Amygdala (tissue), 56 donors: ENCODE measurements at regions not wholly inside any gene's neighbourhood (a gene's known extent, or its start where the extent isn't known, plus 50 kb on each side); places are given as distances from the start of the nearest gene placed in this dataset.

Experiments
- DNase-seq, 56 donors: peaks; one replicate each; lab custom pipeline; 2025; lab: John Stamatoyannopoulos, UW

DNA sequence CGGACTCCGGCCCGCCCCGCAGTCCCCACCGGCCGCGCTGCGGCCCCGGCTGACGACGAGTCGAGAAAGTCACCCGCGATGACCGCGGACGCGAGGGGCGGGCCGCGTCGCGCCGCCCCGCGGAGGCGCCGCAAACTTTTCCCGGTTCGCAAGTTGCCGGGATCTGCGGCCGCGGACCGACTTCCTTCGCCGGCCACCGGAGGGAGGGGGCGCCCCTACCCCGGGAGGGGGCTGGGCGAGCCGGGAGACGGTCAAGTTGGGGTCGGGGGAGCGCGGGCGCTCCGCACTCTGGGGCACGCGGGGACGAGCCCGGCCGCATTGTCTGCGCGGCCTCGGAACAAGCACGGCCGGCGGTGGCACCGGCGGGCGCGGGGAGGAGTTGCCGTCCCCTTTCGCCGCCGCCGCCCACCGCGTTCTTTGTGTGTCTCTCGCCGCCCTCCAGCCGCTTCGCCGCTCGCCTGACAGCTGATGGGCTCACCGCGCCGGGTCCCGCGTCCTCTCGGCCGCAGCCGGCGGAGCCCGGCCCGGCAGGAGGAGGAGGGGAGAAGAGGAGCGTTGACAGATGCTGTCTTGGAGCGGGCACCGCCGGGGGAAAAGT is 131.6 kb downstream of the OGFRL1 start:
- DNase-seq = peak in 36 of 56 donors; percentile 8 to 71 (median 43)

- peak; percentile 53 to 98 (median 94) for DNase-seq
These were observed 132.2 kb downstream of the OGFRL1 start for GRCh38 chr6:71420693-71421328.

GRCh38 chr6:71421611-71422010 is 133.0 kb downstream of the OGFRL1 start:
- DNase-seq = no peak

DNA sequence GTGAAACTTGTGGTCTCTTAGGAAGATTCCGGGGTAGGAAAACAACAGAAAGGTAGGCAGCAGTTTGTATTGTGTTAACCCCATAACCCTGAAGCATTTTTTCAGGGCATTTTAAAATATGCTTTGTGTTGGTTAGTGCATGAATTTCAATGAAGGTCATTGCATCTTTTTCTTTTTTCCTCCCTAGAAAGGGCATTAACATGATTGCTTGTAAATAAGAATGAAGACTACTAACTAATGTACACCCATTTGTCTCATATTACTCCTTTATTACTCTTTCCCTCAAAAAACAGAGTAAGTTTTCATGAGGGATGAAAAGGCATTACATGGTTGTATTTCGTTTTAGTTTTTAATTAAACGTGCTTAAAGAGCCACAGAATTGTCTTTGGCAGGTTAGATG is 141.4 kb downstream of the OGFRL1 start:
- DNase-seq = no peak

- no peak for DNase-seq
These were observed 144.8 kb downstream of the OGFRL1 start for GRCh38 chr6:71433441-71433840.

DNA sequence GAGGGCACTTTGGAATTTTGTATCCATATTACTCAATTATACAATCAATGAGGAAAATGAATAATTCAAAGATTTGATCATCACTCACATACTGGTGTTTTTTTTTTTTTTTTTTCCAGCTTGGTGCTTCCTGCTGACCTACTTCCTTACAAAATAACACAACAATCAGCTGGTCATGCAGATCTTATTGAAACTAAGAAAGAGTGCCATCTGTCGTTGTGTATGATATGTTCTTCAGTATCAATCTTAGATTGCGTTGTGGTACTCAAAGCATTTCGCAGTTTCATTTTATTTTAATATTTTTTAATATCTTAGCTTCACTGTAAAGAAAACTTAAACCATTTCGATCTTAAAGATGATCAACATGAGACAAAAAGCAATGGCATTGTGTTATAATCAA is 155.6 kb downstream of the OGFRL1 start:
- no peak for DNase-seq

- peak in 2 of 56 donors; percentile 8 to 11 for DNase-seq
These were observed 157.4 kb downstream of the OGFRL1 start for GRCh38 chr6:71446057-71446456.

- no peak for DNase-seq
These were observed 157.9 kb downstream of the OGFRL1 start for GRCh38 chr6:71446470-71446869.

DNA sequence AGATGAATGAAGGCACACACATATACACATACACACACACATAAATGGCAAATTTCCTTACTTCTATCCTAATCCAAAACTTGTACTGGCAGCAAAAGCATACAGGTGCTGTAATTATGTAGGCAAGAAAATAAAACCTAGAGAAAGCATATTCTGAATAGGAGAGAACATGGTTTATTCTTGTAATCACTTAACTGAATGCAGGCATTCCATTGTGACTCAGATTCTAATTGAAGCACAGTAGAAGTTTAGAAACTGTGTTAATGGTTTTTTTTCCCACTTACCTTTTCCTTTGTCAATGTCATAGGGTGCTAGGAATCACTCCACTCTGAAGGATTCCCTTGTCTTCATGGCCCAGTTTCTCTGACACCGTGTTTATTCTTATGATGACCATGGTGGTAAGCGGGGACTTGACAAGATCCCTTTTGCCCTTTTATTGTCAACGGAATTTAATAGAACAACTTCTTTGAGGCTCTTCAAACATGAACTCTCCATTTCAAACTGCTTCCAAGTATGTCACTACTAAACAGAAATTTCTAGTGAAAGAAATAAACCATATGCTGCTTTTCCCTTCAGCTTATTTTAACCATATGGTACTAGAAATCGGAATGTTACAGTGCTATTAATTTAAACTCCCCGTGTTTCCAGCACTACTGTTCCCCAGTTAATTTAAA is 164.2 kb downstream of the OGFRL1 start:
- DNase-seq = no peak

- no peak for DNase-seq
These were observed 164.7 kb downstream of the OGFRL1 start for GRCh38 chr6:71453371-71453706.

GRCh38 chr6:71454056-71454455 is 165.4 kb downstream of the OGFRL1 start:
- DNase-seq = no peak

- DNase-seq = no peak
These were observed 169.3 kb downstream of the OGFRL1 start for GRCh38 chr6:71457929-71458328.

- no peak for DNase-seq
These were observed 170.6 kb downstream of the OGFRL1 start for GRCh38 chr6:71459162-71459561.

DNA sequence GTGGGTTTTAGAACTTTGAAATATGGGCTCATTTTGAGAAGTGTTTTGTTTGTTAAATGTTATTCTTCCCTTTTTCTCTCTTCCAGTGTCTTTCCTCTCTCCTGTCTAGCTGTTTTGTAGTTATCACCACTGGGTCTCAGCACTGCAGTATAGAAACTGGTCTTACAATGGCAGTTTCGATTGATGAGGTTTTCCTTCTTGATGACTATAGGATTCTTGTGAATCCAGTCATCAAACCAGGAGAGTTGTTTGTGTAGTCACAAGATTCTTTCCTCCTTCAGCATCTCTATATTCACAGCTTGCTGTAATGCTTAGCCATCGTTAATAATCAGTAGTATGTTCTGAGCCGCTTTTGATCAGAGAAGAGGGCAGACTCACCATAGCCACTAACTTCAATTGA is 172.3 kb downstream of the OGFRL1 start:
- no peak for DNase-seq

DNA sequence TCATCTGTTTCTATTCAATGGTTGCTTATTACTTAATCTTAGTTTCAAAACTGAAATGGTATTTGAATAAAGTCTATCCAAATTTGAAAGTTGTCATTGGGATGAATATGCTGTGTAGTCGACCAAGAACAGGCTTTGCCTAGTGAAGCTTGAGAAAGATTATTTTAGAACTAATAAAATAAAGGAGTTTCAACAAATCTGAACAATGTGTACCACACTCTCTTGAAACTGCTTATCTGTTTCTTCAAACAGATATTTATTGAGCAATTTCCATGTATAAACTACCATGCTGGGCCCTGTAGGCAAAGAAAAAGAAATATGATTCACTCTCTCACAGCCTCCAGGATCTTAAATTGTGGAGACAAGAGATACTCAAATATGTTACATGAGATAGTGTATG is 174.4 kb downstream of the OGFRL1 start:
- no peak for DNase-seq

DNA sequence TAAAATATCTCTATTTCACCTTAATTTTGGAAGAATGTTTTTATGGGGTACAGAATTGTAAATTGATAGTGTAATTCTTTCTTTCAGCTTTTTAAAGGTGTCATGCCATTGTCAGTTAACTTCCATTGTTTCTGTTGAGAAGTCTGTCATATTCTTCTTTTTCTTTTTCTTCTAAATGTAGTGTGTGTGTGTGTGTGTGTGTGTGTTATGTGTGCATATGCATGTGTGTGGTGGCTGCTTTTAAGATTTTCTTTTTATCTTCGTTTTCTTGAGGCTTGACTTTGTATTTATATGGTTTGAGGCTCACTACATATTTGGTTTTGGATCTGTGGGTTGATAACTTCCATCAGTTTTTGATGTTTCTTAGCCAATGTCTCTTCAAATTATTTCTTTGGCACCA is 176.5 kb downstream of the OGFRL1 start:
- DNase-seq = no peak

GRCh38 chr6:71466362-71466761 is 177.8 kb downstream of the OGFRL1 start:
- DNase-seq = no peak

GRCh38 chr6:71468038-71468437 is 179.4 kb downstream of the OGFRL1 start:
- DNase-seq = no peak

DNA sequence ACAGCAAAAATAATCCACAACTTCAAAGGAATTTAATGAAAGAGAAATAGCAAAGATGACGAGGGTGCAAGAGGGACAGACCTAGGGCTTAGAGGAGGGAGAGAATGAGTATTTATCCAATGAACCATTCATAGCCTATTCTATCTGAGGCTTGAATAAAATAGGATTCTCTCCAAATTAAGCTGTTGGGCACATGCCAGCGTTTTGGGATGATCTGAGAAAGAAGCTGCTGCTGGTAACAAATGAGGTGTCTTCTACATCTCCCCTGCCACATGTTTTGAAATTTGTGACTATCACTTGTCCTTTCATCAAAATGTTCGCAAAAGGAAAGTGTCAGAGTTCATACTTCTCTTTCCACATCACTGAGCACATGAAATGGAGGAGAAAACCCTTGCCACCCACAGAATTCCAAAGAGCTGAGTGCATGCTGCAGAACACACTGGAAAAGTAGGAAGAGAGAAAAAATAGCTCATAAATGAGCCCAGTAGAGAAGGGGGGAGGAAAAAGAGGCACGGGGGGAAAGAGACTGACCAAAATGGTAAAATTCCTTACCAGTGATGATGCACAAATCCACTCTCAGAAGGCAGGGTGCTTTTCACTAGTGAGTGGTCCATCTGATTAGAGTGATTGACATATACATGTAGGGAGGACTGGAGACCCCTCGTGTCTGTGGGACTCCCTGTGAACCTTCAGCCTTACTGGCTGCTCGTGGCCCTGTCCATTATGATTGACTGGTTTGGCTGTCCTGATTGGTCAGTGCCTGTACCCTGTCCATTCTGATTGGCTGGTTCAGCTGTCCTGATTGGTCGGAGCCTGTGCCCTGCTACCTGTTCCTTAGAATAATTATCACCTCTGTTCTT is 180.5 kb downstream of the OGFRL1 start:
- DNase-seq = peak in 4 of 56 donors; percentile 1 to 45 (median 2)

DNA sequence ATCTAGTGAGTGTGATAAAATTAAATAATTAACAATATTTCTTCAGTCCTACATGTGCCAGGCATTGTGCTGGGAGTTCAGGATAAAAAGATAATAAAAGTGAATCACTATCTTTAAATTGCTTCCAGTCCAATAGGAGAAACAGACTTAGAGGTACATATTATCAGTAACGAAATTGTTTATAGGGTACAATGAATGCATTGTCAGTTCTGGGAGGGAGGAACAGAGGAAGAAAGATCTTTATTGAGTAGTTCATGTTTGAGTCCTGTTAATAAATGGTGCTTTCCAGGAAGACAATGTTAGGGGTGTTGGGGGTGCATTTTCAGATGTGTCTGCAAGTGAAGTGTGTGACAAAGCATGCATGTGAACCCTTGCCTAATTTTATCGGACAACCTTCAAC is 183.1 kb downstream of the OGFRL1 start:
- DNase-seq = no peak

- no peak for DNase-seq
These were observed 185.3 kb downstream of the OGFRL1 start for GRCh38 chr6:71473926-71474325.
